Right lobe of liver (tissue), 6 donors: ENCODE measurements at regions not wholly inside any gene's neighbourhood (a gene's known extent, or its start where the extent isn't known, plus 50 kb on each side); places are given as distances from the start of the nearest gene placed in this dataset.

Experiments
- ATAC-seq, 4 donors: fragments of 200-7000 bp; cut with Tn5 transposase; one replicate each; pipeline ENCODE4 v1.9.1; 2020; ENCODE audit warnings: mild to moderate bottlenecking in 4 of 4, moderate library complexity in 4 of 4
- DNase-seq, 3 donors: peaks; one replicate each; pipeline ENCODE4 v3.0.0-alpha.2; 2020
- H3K27ac ChIP-seq, 3 donors: fragments of 200-600 bp; one replicate each; pipeline ENCODE4 v1.8.0; 2022
- H3K27me3 ChIP-seq, 2 donors: fragments of 200-600 bp; one replicate each; pipeline ENCODE4 v1.8.0; 2022
- H3K36me3 ChIP-seq, 4 donors: fragments of 200-600 bp; sonication (generic) in 1 of 4; one replicate each; pipeline versions ENCODE4 v1.5.1 to v1.8.0; 2017 to 2022; ENCODE audit warnings: control low read depth in 1 of 4
- H3K4me1 ChIP-seq, 4 donors: fragments of 200-600 bp; sonication (generic) in 1 of 4; one replicate each; pipeline versions ENCODE4 v1.5.1 to v1.8.0; 2017 to 2022; ENCODE audit warnings: control low read depth in 1 of 4
- H3K4me3 ChIP-seq, 3 donors: fragments of 200-600 bp; one replicate each; pipeline ENCODE4 v1.8.0; 2022
- H3K9me3 ChIP-seq, 4 donors: fragments of 200-600 bp; sonication (generic) in 1 of 4; one replicate each; pipeline versions ENCODE4 v1.5.1 to v1.8.0; 2017 to 2022; ENCODE audit warnings: control low read depth in 1 of 4
- CTCF ChIP-seq, 4 donors: fragments of 200-600 bp in 3 of 4; fragments of 450-650 bp in 1 of 4; IDR thresholded peaks; one replicate each; pipeline versions ENCODE4 v1.5.1 to v1.8.0; 2016 to 2022; ENCODE audit warnings: antibody characterized with exemption in 4 of 4, mild to moderate bottlenecking in 2 of 4
- POLR2A ChIP-seq: fragments of 450-650 bp; IDR thresholded peaks from one replicate; pipeline ENCODE4 v1.6.1; 2017; ENCODE audit warnings: antibody characterized with exemption, mild to moderate bottlenecking
- WGBS: methylation state at CpG from one replicate; pipeline ENCODE4 v1.1.6; 2018; ENCODE audit warnings: low coverage, low lambda C conversion rate; ENCODE audit not compliant: insufficient coverage; ENCODE audit errors: missing lambda C conversion rate; 5-methylcytosine and 5-hydroxymethylcytosine counted together
- intact Hi-C, 2 donors: fragments of 100-400 bp; cut with DNase I; formaldehyde crosslinking; loops; one replicate each; pipeline versions ENCODE4 v1.11.2 to v1.14.1; 2022
- donor health status: DM: no; HTN: yes; CAD: no.
- donor health status: DM: no; HTN: no; CAD: no.
- donor health status: DM: no; HTN: no; CAD: no.
- donor health status: DM: no; HTN: yes; CAD: no.
- donor health status: DM: no; HTN: yes; CAD: no.

DNA sequence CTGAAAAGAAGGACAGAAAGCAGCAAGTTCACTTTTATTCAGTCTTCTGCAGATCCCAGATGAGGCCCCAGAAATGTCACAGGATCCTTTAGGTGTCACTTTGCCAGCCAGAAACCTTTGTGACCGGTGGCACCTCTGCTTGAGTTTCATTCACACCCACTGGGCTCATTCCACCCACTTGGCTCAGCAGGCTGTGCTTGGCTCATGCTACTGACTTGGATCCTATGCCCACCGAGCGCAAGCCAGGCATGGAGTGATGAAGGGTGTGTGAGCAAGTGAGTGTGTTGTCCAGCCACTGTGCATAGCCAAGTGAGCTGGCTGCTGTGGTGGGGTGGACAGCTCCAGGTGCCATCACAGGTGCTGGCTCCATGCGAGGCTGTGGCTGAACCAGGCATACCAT is 357.0 kb upstream of the GULP1 start:
- Histone ChIP-seq H3K9me3 (no peaks in the 10 kb centered on the region), H3K27me3 (no peaks in the 10 kb centered on the region), H3K4me3 (no peak overlapping the region), H3K36me3 (no peaks in the 10 kb centered on the region), H3K4me1 (no peaks in the 10 kb centered on the region), H3K27ac (no peak overlapping the region)
- ATAC-seq (no peak), DNase-seq (no peak)
- intact Hi-C loops = no loop called here
- WGBS = 90% methylated on average over 1 of the region's 4 CpGs
- TF ChIP-seq CTCF (IDR thresholded peaks at IDR 0.05) (no peak), POLR2A (no peak)

DNA sequence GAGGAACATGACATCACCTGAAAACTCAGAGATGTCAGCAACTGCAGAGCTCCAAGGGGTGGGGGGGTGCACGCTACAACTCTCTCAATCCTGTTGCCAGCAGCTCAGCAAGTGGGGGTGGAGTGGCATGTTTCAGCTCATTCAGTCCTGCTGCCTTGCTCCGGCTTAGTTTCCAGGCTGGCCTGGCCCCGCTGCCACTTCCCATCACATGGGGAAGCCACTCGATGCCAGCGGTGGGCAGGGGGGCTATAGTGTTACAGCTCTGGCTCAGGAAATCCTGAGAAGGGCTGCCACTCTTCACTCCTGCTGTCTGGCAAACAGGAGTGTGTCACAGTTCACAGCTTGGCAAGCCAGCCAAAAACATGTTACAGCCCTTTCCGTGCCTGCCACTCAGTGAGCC is 356.5 kb upstream of the GULP1 start:
- TF ChIP-seq CTCF (IDR thresholded peaks at IDR 0.05) = no peak
- Histone ChIP-seq H3K27ac (no peak overlapping the region), H3K27me3 (no peaks in the 10 kb centered on the region), H3K36me3 (no peaks in the 10 kb centered on the region), H3K4me3 (no peak overlapping the region), H3K9me3 (no peaks in the 10 kb centered on the region), H3K4me1 (no peaks in the 10 kb centered on the region)
- intact Hi-C loops = no loop called here
- ATAC-seq (no peak), DNase-seq (no peak)
- 100% methylated on average over 2 of the region's 6 CpGs for WGBS

- intact Hi-C loops = no loop called here
- Histone ChIP-seq H3K9me3 (no peaks in the 10 kb centered on the region), H3K27ac (no peak overlapping the region), H3K36me3 (no peaks in the 10 kb centered on the region), H3K4me3 (no peak overlapping the region), H3K27me3 (no peaks in the 10 kb centered on the region), H3K4me1 (no peaks in the 10 kb centered on the region)
- ATAC-seq (no peak), DNase-seq (no peak)
- no peak for TF ChIP-seq POLR2A
- TF ChIP-seq CTCF (IDR thresholded peaks at IDR 0.05) = no peak
- WGBS = 37% methylated on average over 2 of the region's 2 CpGs
These were observed 355.4 kb upstream of the GULP1 start for GRCh38 chr2:187936228-187936627.

DNA sequence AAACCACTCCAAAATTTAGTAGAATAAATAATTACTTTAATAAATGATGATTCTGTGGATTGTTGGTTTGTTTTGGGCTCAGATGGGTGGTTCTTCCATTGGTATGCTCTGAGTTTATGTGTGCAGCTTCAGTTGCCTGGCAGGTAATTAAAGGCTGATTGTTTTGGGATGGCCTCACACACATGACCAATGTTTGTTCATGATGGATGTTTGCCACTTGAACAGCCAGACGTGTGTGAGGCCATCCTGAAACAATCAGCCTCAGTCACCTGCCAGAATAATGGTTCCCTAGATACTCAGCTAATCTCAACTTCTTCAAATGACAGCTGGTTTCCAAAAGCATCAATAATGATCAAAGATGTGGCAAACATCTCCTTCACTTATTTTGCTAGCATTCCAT is 352.5 kb upstream of the GULP1 start:
- no CpG with 5 or more reads among the region's 1 CpG for WGBS
- intact Hi-C loops = no loop called here
- no peaks in the 10 kb centered on the region for H3K27me3 ChIP-seq
- no peak overlapping the region for H3K27ac ChIP-seq
- no peaks in the 10 kb centered on the region for H3K36me3 ChIP-seq
- no peak for DNase-seq
- H3K4me1 ChIP-seq = no peaks in the 10 kb centered on the region
- ATAC-seq = no peak
- no peak overlapping the region for H3K4me3 ChIP-seq
- TF ChIP-seq CTCF (IDR thresholded peaks at IDR 0.05) = no peak
- no peak for TF ChIP-seq POLR2A
- no peaks in the 10 kb centered on the region for H3K9me3 ChIP-seq

- no peaks in the 10 kb centered on the region for H3K9me3 ChIP-seq
- no peak for ATAC-seq
- H3K36me3 ChIP-seq = no peaks in the 10 kb centered on the region
- intact Hi-C loops = no loop called here
- H3K4me3 ChIP-seq = no peak overlapping the region
- no peaks in the 10 kb centered on the region for H3K27me3 ChIP-seq
- H3K27ac ChIP-seq = no peak overlapping the region
- H3K4me1 ChIP-seq = no peaks in the 10 kb centered on the region
- TF ChIP-seq CTCF (IDR thresholded peaks at IDR 0.05) (no peak), POLR2A (no peak)
- DNase-seq = no peak
These were observed 348.8 kb upstream of the GULP1 start for GRCh38 chr2:187942876-187943275.
